Right lobe of liver (tissue), 4 donors: ENCODE measurements at regions not wholly inside any gene's neighbourhood (a gene's known extent, or its start where the extent isn't known, plus 50 kb on each side); places are given as distances from the start of the nearest gene placed in this dataset.

Experiments
- POLR2A ChIP-seq: fragments of 450-650 bp; IDR thresholded peaks from one replicate; pipeline ENCODE4 v1.6.1; 2017; ENCODE audit warnings: antibody characterized with exemption, mild to moderate bottlenecking
- TF ChIP-seq, protein P1 (sequence below), 4 donors: fragments of 200-600 bp in 3 of 4; fragments of 450-650 bp in 1 of 4; IDR thresholded peaks; one replicate each; pipeline versions ENCODE4 v1.5.1 to v1.8.0; 2016 to 2022; ENCODE audit warnings: antibody characterized with exemption in 4 of 4, mild to moderate bottlenecking in 2 of 4
- donor health status: DM: no; HTN: no; CAD: no.
- donor health status: DM: no; HTN: no; CAD: no.
- donor health status: DM: no; HTN: yes; CAD: no.

DNA sequence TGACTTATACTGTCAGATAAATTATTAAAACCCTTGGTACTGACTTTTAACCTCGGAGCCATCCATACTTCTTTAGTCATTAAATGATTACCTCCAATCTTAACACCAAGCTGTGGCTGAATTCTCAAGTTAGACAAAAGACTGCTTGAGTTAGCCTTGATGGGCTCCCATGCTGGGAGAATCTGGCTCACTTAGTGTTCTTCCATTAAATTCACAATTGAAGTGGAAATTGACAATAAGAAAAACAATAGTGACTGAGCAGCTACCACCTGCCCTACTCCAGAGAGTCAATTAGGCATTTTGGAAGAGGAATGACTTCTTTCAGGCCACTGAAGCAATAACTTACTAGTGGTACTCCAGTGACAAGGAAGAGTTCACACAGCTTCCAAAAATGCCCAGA lies 503.0 kb upstream of the CPXCR1 start:
- no peak for TF ChIP-seq POLR2A
- TF ChIP-seq, protein P1, sequence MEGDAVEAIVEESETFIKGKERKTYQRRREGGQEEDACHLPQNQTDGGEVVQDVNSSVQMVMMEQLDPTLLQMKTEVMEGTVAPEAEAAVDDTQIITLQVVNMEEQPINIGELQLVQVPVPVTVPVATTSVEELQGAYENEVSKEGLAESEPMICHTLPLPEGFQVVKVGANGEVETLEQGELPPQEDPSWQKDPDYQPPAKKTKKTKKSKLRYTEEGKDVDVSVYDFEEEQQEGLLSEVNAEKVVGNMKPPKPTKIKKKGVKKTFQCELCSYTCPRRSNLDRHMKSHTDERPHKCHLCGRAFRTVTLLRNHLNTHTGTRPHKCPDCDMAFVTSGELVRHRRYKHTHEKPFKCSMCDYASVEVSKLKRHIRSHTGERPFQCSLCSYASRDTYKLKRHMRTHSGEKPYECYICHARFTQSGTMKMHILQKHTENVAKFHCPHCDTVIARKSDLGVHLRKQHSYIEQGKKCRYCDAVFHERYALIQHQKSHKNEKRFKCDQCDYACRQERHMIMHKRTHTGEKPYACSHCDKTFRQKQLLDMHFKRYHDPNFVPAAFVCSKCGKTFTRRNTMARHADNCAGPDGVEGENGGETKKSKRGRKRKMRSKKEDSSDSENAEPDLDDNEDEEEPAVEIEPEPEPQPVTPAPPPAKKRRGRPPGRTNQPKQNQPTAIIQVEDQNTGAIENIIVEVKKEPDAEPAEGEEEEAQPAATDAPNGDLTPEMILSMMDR (IDR thresholded peaks at IDR 0.05), result no peak
